Stimulated activated CD4-positive, alpha-beta T cell treated with anti-CD3 and anti-CD28 coated beads, TNF-alpha, amount 100 ng/mL, for 4 hours (primary cell): ENCODE measurements at regions not wholly inside any gene's neighbourhood (a gene's known extent, or its start where the extent isn't known, plus 50 kb on each side); places are given as distances from the start of the nearest gene placed in this dataset.

Source experiments
- DNase-seq, 3 experiments: peaks; one replicate each; pipeline ENCODE4 v3.0.0-alpha.2; 2020; ENCODE audit warnings: low read depth in 3 of 3

DNA sequence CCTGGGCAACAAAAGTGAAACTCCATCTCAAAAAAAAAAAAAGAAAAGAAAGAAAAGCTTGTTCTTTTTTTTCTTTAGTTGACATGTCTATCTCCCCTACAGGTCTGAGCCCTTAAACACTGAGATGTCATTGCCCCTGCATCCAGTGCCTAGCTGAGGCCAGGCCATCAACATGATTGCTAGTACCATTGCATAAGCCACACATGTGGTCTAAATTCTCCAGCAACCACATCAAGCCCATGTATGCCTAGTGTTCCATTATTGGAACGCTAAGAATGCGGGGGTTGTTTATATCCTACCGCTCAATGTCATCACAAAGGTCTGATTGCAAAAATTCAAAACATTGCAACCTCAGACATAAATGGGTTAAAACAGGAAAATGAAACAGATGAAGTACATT, 62.7 kb downstream of the NPTX2 start:
- DNase-seq = no peak

- no peak for DNase-seq
Measured at GRCh38 chr7:98681511-98681910, 64.4 kb downstream of the NPTX2 start.

DNA sequence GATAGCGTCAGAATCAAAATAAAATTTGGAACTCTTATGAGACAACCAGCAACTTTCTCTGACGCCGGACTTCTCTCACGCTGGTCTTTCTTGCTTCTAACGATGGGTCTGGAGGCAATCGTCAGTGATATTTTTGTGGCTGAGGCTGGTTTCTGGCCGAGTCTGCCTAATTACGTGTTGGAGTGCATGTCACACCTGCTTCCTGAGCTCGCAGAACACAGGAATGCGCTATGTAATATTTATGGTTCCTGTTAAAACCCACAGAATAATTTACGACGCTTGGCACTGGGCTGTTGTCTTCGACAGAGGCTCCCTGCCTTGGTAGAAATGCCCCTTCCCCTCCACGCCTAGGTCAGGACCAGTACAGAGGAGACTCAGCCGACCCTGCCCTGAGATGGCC, 64.9 kb downstream of the NPTX2 start:
- DNase-seq = no peak

DNA sequence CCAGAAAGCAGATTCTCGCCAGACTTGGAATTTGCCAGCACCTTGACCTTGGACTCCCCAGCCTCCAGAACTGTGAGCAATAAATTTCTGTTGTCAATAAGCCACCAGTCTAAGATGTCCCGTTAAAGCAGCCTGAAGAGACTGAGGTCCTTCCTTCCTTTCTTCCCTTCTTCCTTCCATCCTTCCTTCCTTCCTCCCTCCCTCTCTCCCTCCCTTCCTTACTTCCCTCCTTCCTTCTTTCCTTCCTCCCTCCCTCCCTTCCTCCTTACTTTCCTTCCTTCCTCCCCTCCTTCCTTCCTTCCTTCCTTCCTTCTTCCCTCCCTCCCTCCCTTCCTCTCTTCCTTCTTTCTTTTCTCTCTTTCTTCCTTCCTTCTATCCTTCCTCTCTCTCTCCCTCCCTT, 66.4 kb downstream of the NPTX2 start:
- no peak for DNase-seq

- no peak for DNase-seq
Measured at GRCh38 chr7:98685541-98685940, 68.5 kb downstream of the NPTX2 start.

- DNase-seq = no peak
Measured at GRCh38 chr7:98686466-98687080, 69.5 kb downstream of the NPTX2 start.

- no peak for DNase-seq
Measured at GRCh38 chr7:98687111-98687751, 70.1 kb downstream of the NPTX2 start.

DNA sequence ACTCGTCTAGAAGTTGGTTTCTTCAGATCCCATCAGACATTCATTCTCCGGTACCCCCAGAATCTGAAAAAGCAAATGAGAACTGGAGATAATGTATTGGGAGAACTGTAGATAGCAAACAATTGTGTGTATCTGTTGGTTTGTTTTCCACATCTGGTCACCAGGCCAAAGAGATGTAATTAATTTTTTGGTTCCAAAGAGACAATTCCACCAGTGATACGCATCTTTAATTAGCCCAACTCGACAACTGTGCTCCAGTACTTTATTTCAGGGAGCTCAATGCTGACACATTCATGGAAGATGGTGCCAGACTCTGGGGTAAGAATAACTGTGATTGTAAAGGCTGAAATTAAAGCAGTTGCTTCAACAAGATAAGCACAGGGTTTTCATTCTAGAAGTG, 74.5 kb downstream of the NPTX2 start:
- DNase-seq = no peak

- DNase-seq = no peak
Measured at GRCh38 chr7:98697083-98697482, 80.0 kb downstream of the NPTX2 start.

- no peak for DNase-seq
Measured at GRCh38 chr7:98697485-98698240, 80.6 kb downstream of the NPTX2 start.

GRCh38 chr7:98698976-98699375, 81.9 kb downstream of the NPTX2 start:
- no peak for DNase-seq

GRCh38 chr7:98700533-98700932, 83.4 kb downstream of the NPTX2 start:
- no peak for DNase-seq

- DNase-seq = no peak
Measured at GRCh38 chr7:98701372-98701771, 84.3 kb downstream of the NPTX2 start.

DNA sequence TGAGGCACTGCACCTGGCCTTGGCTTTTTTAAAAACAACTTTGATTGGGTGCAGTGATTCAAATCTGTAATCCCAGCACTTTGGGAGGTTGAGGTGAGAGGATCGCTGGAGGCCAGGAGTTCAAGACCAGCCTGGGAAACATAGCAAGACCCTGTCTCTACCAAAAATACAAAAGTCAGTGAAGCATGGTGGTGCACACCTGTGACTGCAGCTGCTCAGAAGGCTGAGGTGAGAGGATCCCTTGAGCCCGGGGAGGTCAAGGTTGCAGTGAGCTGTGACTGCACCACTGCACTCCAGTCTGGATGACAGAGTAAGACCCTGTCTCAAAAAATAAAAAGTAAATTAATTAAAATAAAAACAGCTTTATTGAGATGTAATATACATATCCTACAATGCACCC, 84.9 kb downstream of the NPTX2 start:
- DNase-seq = no peak

DNA sequence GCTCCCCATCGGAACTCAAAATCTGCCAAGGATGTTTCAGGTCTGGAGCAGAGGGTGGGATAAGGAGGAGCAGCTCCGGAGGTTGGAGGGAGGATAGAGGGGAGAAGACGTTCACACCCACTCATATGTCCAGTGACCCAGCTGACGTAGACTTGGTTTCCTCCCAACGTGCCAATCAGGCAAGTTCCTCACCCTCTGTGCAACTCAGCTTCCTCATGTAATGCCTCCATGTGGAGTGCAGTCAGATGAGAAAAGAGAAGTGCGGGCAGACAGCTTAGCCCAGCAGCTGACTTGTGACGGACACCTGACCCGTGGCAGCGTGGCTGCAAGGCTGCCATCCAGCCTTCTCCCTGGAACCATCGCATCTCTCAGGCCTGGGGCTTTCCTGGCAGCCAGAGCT, 86.8 kb downstream of the NPTX2 start:
- no peak for DNase-seq

GRCh38 chr7:98705626-98706025, 88.5 kb downstream of the NPTX2 start:
- DNase-seq = no peak

- no peak for DNase-seq
Measured at GRCh38 chr7:98707076-98707475, 90.0 kb downstream of the NPTX2 start.

GRCh38 chr7:98711945-98712344, 94.9 kb downstream of the NPTX2 start:
- no peak for DNase-seq

DNA sequence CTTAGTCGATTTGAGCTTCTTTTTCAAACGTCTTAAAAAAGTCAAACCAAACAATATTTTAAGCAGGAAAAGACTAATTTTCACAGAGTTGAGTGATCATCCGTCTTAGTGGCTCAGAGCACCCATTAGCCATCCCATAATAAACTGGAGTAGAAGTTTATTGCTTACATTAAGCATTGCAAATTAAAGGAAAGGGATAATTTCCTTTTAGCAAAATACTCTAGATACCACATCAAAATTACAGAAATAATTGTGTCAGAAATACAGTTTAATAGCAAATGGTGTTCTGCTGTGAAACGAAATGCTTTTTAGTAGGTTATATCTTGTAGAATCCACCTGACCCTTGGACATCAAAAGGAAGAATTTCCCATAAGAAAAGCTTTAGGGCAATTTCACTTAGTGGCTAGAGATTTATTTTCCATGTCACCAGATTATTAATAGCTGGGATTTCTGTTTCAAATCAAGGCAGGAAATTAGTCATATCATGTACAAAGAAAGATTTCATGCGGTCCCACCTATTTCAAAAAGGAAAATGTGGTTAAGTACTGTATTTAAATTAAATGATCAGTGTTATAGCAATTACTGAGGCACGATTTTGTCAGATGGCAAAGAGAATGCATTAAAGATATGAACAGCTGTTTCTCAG, 96.2 kb downstream of the NPTX2 start:
- no peak for DNase-seq

DNA sequence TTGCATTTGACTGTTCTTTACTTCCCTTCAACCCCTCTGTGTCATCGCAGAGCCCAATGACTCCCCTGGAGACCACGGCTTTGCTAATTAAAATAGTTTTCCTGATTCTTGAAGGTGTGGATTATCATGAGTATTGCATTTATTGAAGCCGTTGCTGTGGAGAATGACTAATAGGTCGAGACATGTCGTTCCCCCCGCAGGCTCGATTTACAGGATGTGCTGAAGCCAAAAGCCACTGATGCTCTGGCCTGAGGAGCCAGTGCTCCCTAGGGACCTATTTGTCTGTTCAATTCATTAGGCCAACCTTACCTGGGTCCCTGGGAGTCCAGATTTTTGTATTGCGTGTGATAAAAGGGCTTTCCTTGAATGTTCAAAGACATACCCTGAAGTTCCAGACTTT, 102.3 kb downstream of the NPTX2 start:
- no peak for DNase-seq

DNA sequence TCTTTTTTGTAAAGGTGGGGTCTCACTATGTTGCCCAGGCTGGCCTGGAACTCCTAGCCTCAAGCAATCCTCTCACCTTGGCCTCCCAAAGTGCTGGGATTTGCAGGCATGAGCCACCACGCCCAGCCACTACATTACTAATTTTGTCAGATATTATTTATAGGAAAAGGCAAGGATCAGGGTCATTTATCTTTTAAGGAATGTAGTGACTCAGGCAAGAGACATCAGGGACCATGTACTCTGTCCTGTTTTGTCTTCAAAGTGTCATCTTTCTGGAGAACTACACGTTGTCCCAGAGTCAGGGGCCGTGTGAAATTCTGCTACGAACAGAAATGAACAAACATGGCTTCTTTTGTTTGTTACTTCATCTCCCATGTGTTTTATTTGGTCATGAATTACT, 105.3 kb downstream of the NPTX2 start:
- no peak for DNase-seq

DNA sequence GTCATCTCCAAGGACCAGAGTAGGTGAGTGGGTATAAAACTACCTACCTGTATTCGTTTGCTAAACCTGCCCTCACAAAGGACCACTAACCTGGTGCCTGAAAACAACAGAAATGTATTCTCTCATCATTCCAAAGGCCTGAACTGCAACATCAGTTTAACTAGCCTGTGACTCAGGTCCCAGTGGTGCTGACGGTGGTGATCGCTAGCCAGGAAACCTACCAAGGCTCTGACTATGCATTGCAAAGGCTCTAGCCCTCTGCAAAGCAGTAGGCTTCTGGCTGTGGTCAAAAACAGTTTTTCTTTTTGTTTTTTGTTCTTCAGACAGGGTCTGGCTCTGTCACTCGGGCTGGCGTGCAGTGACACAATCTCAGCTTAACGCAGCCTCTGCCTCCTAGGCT, 107.5 kb downstream of the NPTX2 start:
- DNase-seq = no peak
